Gastroesophageal sphincter (tissue), 4 donors: ENCODE measurements at regions not wholly inside any gene's neighbourhood (a gene's known extent, or its start where the extent isn't known, plus 50 kb on each side); places are given as distances from the start of the nearest gene placed in this dataset.

Source experiments
- ATAC-seq: fragments of 150-250 bp; one replicate; pipeline ENCODE4 v1.9.1; 2016; ENCODE audit warnings: mild to moderate bottlenecking, moderate library complexity
- H3K27ac ChIP-seq, 4 donors: fragments of 200-600 bp; sonication (generic) in 3 of 4; 1 replicate in 3 of 4; 2 replicates in 1 of 4; pipeline ENCODE4 v1.5.1; 2016 to 2019
- H3K27me3 ChIP-seq: fragments of 200-600 bp; sonication (generic); one replicate; pipeline ENCODE4 v1.5.1; 2019
- H3K36me3 ChIP-seq, 2 donors: fragments of 200-600 bp; sonication (generic); one replicate each; pipeline ENCODE4 v1.5.1; 2019; ENCODE audit warnings: control low read depth in 1 of 2
- H3K4me1 ChIP-seq, 3 donors: fragments of 200-600 bp; sonication (generic); 1 replicate in 2 of 3; 2 replicates in 1 of 3; pipeline ENCODE4 v1.5.1; 2016 to 2019; ENCODE audit warnings: control low read depth in 2 of 3
- H3K4me3 ChIP-seq, 2 donors: fragments of 200-600 bp; sonication (generic); one replicate each; pipeline ENCODE4 v1.5.1; 2019; ENCODE audit warnings: mild to moderate bottlenecking in 1 of 2, moderate library complexity in 1 of 2
- H3K9me3 ChIP-seq, 3 donors: fragments of 200-600 bp; sonication (generic); one replicate each; pipeline ENCODE4 v1.5.1; 2017 to 2019; ENCODE audit warnings: control low read depth in 2 of 3
- CTCF ChIP-seq, 4 experiments: fragments of 200-600 bp in 2 of 4; fragments of 450-650 bp in 2 of 4; sonication (generic) in 1 of 4; IDR thresholded peaks; one replicate each; pipeline ENCODE4 v1.5.1; 2017 to 2019; ENCODE audit warnings: antibody characterized with exemption in 4 of 4, mild to moderate bottlenecking in 2 of 4, moderate library complexity in 2 of 4
- EP300 ChIP-seq: sonication (generic); formaldehyde crosslinking; IDR thresholded peaks from one replicate; pipeline ENCODE4 v1.6.1; 2017; ENCODE audit warnings: antibody characterized with exemption, mild to moderate bottlenecking
- POLR2A ChIP-seq, 2 donors: fragments of 450-650 bp; IDR thresholded peaks; one replicate each; pipeline ENCODE4 v1.6.1; 2017; ENCODE audit warnings: antibody characterized with exemption in 2 of 2, mild to moderate bottlenecking in 2 of 2, moderate library complexity in 1 of 2
- POLR2AphosphoS5 ChIP-seq: sonication (generic); formaldehyde crosslinking; IDR thresholded peaks from one replicate; pipeline ENCODE4 v1.6.1; 2017; ENCODE audit warnings: antibody characterized with exemption
- WGBS, 2 donors: methylation state at CpG; one replicate each; pipeline ENCODE4 v1.1.5; 2018; ENCODE audit warnings: low coverage in 1 of 2; 5-methylcytosine and 5-hydroxymethylcytosine counted together

GRCh38 chr12:28631831-28632230, 441.6 kb downstream of the CCDC91 start:
- H3K36me3 ChIP-seq = no peaks in the 10 kb centered on the region
- TF ChIP-seq EP300 (no peak), POLR2AphosphoS5 (no peak), POLR2A (IDR thresholded peaks at IDR 0.05) (no peak), CTCF (IDR thresholded peaks at IDR 0.05) (no peak)
- no peaks in the 10 kb centered on the region for H3K4me1 ChIP-seq
- no peaks in the 10 kb centered on the region for H3K9me3 ChIP-seq
- no peaks in the 10 kb centered on the region for H3K27me3 ChIP-seq
- ATAC-seq = no peak
- 79 to 83% methylated on average over 7 of the region's 7 CpGs for WGBS, 2 donors
- H3K4me3 ChIP-seq = no peak overlapping the region
- H3K27ac ChIP-seq = no peak overlapping the region

GRCh38 chr12:28640519-28640918, 450.3 kb downstream of the CCDC91 start:
- TF ChIP-seq EP300 = no peak
- no peak for TF ChIP-seq POLR2A (IDR thresholded peaks at IDR 0.05)
- no peak for TF ChIP-seq CTCF (IDR thresholded peaks at IDR 0.05)
- no peak for TF ChIP-seq POLR2AphosphoS5
- peaks cover 0 to 3% (median 0%) of the 10 kb centered on the region in 3 donors for H3K9me3 ChIP-seq
- ATAC-seq = no peak

GRCh38 chr12:28645436-28645835, 455.2 kb downstream of the CCDC91 start:
- Histone ChIP-seq H3K9me3 (peaks cover 0 to 3% (median 0%) of the 10 kb centered on the region in 3 donors), H3K4me1 (no peaks in the 10 kb centered on the region), H3K27ac (no peak overlapping the region), H3K36me3 (no peaks in the 10 kb centered on the region), H3K27me3 (no peaks in the 10 kb centered on the region), H3K4me3 (no peak overlapping the region)
- no peak for ATAC-seq
- TF ChIP-seq POLR2AphosphoS5 = no peak
- no peak for TF ChIP-seq POLR2A (IDR thresholded peaks at IDR 0.05)
- TF ChIP-seq EP300 = no peak
- no peak for TF ChIP-seq CTCF (IDR thresholded peaks at IDR 0.05)
- no CpG with 5 or more reads among the region's 8 CpGs for WGBS, 2 donors

More at GRCh38 chr12:28640519-28640918, 450.3 kb downstream of the CCDC91 start:
- Histone ChIP-seq H3K4me3 (no peak overlapping the region), H3K27ac (no peak overlapping the region), H3K4me1 (no peaks in the 10 kb centered on the region), H3K36me3 (no peaks in the 10 kb centered on the region), H3K27me3 (no peaks in the 10 kb centered on the region)
- 71 to 83% methylated on average over 1 of the region's 1 CpG for WGBS, 2 donors

GRCh38 chr12:28645891-28646290, 455.6 kb downstream of the CCDC91 start:
- Histone ChIP-seq H3K27ac (no peak overlapping the region), H3K4me1 (no peaks in the 10 kb centered on the region), H3K36me3 (no peaks in the 10 kb centered on the region), H3K4me3 (no peak overlapping the region), H3K9me3 (peaks cover 0 to 3% (median 0%) of the 10 kb centered on the region in 3 donors), H3K27me3 (no peaks in the 10 kb centered on the region)
- 94% methylated on average over 3 of the region's 13 CpGs; no CpG with 5 or more reads in 1 of the 2 donors for WGBS, 2 donors
- no peak for ATAC-seq
- no peak for TF ChIP-seq CTCF (IDR thresholded peaks at IDR 0.05)
- TF ChIP-seq POLR2AphosphoS5 = no peak
- TF ChIP-seq EP300 = no peak
- no peak for TF ChIP-seq POLR2A (IDR thresholded peaks at IDR 0.05)

GRCh38 chr12:28650906-28651305, 460.6 kb downstream of the CCDC91 start:
- 100% methylated on average over 1 of the region's 1 CpG for WGBS, 2 donors
- Histone ChIP-seq H3K36me3 (no peaks in the 10 kb centered on the region), H3K9me3 (no peaks in the 10 kb centered on the region), H3K27ac (no peak overlapping the region), H3K27me3 (no peaks in the 10 kb centered on the region), H3K4me3 (no peak overlapping the region), H3K4me1 (no peaks in the 10 kb centered on the region)
- no peak for TF ChIP-seq POLR2AphosphoS5
- TF ChIP-seq POLR2A (IDR thresholded peaks at IDR 0.05) = no peak
- TF ChIP-seq EP300 = no peak
- TF ChIP-seq CTCF (IDR thresholded peaks at IDR 0.05) = no peak
- ATAC-seq = no peak
